OCI-LY7 (cell line): ENCODE measurements at regions not wholly inside any gene's neighbourhood (a gene's known extent, or its start where the extent isn't known, plus 50 kb on each side); places are given as distances from the start of the nearest gene placed in this dataset.

Experiments
- BruUV-seq: library from RNA; stranded (reverse); fragments of 400-500 nt; replicated peaks from 2 replicates; lab custom pipeline; 2021; lab: Mats Ljungman, UMichigan
- CTCF ChIA-PET: fragments of 300-600 bp; sonication (Branson Sonifier 250); formaldehyde crosslinking; loops from one replicate; lab custom pipeline; 2022; ENCODE audit warnings: antibody characterized with exemption; ENCODE audit not compliant: unreplicated experiment; lab: Charles Lee
- POLR2A ChIA-PET: fragments of 300-600 bp; sonication (Branson Sonifier 250); formaldehyde crosslinking; loops from one replicate; lab custom pipeline; 2022; ENCODE audit warnings: antibody characterized with exemption; lab: Charles Lee
- DNase-seq: peaks from one replicate; pipeline ENCODE4 v3.0.0-alpha.2; 2015; ENCODE audit warnings: low spot score
- H2AFZ ChIP-seq: fragments of 200-600 bp; sonication (generic), shearing (Covaris generic); 2 replicates; pipeline ENCODE4 v1.6.1; 2014; ENCODE audit warnings: mild to moderate bottlenecking, antibody characterized with exemption, low read length, moderate library complexity
- H3K27ac ChIP-seq: fragments of 200-600 bp; sonication (generic); 2 replicates; pipeline ENCODE4 v1.5.1; 2014; ENCODE audit warnings: mixed run types, low read depth, mild to moderate bottlenecking, moderate library complexity, low read length, inconsistent platforms; ENCODE audit not compliant: poor library complexity, severe bottlenecking
- H3K36me3 ChIP-seq: fragments of 200-600 bp; sonication (generic); 2 replicates; pipeline ENCODE4 v1.6.1; 2014; ENCODE audit warnings: mild to moderate bottlenecking, antibody characterized with exemption, low read length, moderate library complexity, mixed read lengths; ENCODE audit not compliant: insufficient read depth
- H3K4me1 ChIP-seq: fragments of 200-600 bp; sonication (generic); 2 replicates; pipeline ENCODE4 v1.5.1; 2014; ENCODE audit warnings: mild to moderate bottlenecking, low read length; ENCODE audit not compliant: insufficient read depth, poor library complexity, severe bottlenecking
- H3K4me2 ChIP-seq: fragments of 200-600 bp; sonication (generic); 2 replicates; pipeline ENCODE4 v1.6.1; 2014; ENCODE audit warnings: mild to moderate bottlenecking, low read length
- H3K4me3 ChIP-seq: fragments of 200-600 bp; sonication (generic); 2 replicates; pipeline ENCODE4 v1.5.1; 2014; ENCODE audit warnings: mild to moderate bottlenecking, low read depth, low read length; ENCODE audit not compliant: poor library complexity, severe bottlenecking
- H3K79me2 ChIP-seq: fragments of 200-600 bp; sonication (generic); 2 replicates; pipeline ENCODE4 v1.6.1; 2016; ENCODE audit warnings: low read depth, mild to moderate bottlenecking, low read length, moderate library complexity, mixed read lengths; ENCODE audit not compliant: insufficient read depth
- H3K9me2 ChIP-seq: fragments of 200-600 bp; sonication (generic); 2 replicates; pipeline ENCODE4 v1.6.1; 2016; ENCODE audit warnings: mild to moderate bottlenecking, low read length, mixed read lengths; ENCODE audit not compliant: insufficient read depth
- H3K9me3 ChIP-seq: fragments of 200-600 bp; sonication (generic); 2 replicates; pipeline ENCODE4 v1.6.1; 2014; ENCODE audit warnings: mild to moderate bottlenecking, mixed run types, low read length, mixed read lengths
- H4K20me1 ChIP-seq: fragments of 200-600 bp; sonication (generic); 2 replicates; pipeline ENCODE4 v1.6.1; 2014; ENCODE audit warnings: mild to moderate bottlenecking, antibody characterized with exemption, low read length, moderate library complexity, mixed read lengths; ENCODE audit not compliant: insufficient read depth
- CTCF ChIP-seq: fragments of 200-600 bp; sonication (generic); conservative IDR thresholded peaks from 2 replicates; pipeline ENCODE4 v1.5.1; 2014; ENCODE audit warnings: mild to moderate bottlenecking, antibody characterized with exemption, low read length, moderate library complexity, mixed read lengths
- EZH2phosphoT487 ChIP-seq: fragments of 200-600 bp; sonication (generic); IDR thresholded peaks from 2 replicates; pipeline ENCODE4 v1.6.1; 2018; ENCODE audit warnings: low read depth, borderline replicate concordance, mild to moderate bottlenecking, mixed run types, antibody characterized with exemption, low read length, moderate library complexity, mixed read lengths
- intact Hi-C: fragments of 100-400 bp; cut with micrococcal nuclease; formaldehyde crosslinking; loops from one replicate; pipeline ENCODE4 v1.10.0; 2022; ENCODE audit not compliant: unreplicated experiment

- no peaks in the 10 kb centered on the region for H3K4me1 ChIP-seq
- ChIA-PET POLR2A (interaction anchor here (0.6 to 1.2 kb wide), 3 partner anchors 10 to 413 kb away, joined by 3 read pairs; no protein-coding TSS in a partner anchor), CTCF (no interaction called here)
- H2AFZ ChIP-seq = no peak overlapping the region
- H3K36me3 ChIP-seq = no peaks in the 10 kb centered on the region
- no peak overlapping the region for H3K4me2 ChIP-seq
- no peak overlapping the region for H3K4me3 ChIP-seq
- BruUV-seq = no TSS peak
- DNase-seq = no peak
- H3K27ac ChIP-seq = no peak overlapping the region
- intact Hi-C loops = no loop called here
- H3K9me3 ChIP-seq = no peaks in the 10 kb centered on the region
- no peak for TF ChIP-seq EZH2phosphoT487
- TF ChIP-seq CTCF = no peak
- no peaks in the 10 kb centered on the region for H4K20me1 ChIP-seq
- no peaks in the 10 kb centered on the region for H3K9me2 ChIP-seq
- H3K79me2 ChIP-seq = no peaks in the 10 kb centered on the region
Observed at GRCh38 chr4:10192331-10192730, 75.7 kb upstream of the WDR1 start.

- POLR2A ChIA-PET = interaction anchor here (0.6 kb wide), 1 partner anchor 225 kb away, joined by 3 read pairs; no protein-coding TSS in a partner anchor
Observed at GRCh38 chr4:10188400-10189004, 71.9 kb upstream of the WDR1 start.

More at GRCh38 chr4:10188400-10189004, 71.9 kb upstream of the WDR1 start:
- Histone ChIP-seq H3K4me1 (no peaks in the 10 kb centered on the region), H3K79me2 (no peaks in the 10 kb centered on the region), H3K27ac (no peak overlapping the region), H4K20me1 (no peaks in the 10 kb centered on the region), H3K4me3 (no peak overlapping the region), H2AFZ (no peak overlapping the region), H3K4me2 (no peak overlapping the region), H3K9me2 (no peaks in the 10 kb centered on the region), H3K36me3 (no peaks in the 10 kb centered on the region), H3K9me3 (no peaks in the 10 kb centered on the region)
- no TSS peak for BruUV-seq
- TF ChIP-seq EZH2phosphoT487 (no peak), CTCF (no peak)
- no peak for DNase-seq
- CTCF ChIA-PET = interaction anchor here (0.6 kb wide), 1 partner anchor 61 kb away, joined by 3 read pairs; no protein-coding TSS in a partner anchor
- intact Hi-C loops = no loop called here
